ENCODE measurements at regions not wholly inside any gene's neighbourhood (a gene's known extent, or its start where the extent isn't known, plus 50 kb on each side); places are given as distances from the start of the nearest gene placed in this dataset.

DNA sequence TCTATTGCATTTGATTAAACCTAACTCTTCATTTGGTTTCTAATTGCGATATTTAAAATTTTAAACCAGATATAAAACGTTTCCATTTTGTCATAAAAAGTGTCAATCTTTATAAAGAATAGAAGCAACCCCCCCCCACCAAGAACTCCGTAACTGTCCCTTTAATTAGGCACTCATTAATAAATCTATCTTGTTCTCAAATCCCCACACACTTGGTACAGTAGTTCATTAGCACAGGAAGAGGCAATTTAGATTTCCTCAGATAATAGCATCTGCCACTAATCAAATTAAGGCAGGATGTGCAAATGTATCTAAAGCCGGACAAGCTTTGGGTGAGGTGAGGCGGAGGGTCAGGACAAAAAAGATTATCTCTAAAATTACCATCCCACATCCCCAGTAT is 1143.3 kb upstream of the AUTS2 start:
- TF ChIP-seq POLR2A (IDR thresholded peaks at IDR 0.05; ENCODE audit: low read depth): no peak
- no peak for TF ChIP-seq POLR2AphosphoS5 (IDR thresholded peaks at IDR 0.05)
- no peak for TF ChIP-seq EP300 (IDR thresholded peaks at IDR 0.05)
- TF ChIP-seq, protein P1, sequence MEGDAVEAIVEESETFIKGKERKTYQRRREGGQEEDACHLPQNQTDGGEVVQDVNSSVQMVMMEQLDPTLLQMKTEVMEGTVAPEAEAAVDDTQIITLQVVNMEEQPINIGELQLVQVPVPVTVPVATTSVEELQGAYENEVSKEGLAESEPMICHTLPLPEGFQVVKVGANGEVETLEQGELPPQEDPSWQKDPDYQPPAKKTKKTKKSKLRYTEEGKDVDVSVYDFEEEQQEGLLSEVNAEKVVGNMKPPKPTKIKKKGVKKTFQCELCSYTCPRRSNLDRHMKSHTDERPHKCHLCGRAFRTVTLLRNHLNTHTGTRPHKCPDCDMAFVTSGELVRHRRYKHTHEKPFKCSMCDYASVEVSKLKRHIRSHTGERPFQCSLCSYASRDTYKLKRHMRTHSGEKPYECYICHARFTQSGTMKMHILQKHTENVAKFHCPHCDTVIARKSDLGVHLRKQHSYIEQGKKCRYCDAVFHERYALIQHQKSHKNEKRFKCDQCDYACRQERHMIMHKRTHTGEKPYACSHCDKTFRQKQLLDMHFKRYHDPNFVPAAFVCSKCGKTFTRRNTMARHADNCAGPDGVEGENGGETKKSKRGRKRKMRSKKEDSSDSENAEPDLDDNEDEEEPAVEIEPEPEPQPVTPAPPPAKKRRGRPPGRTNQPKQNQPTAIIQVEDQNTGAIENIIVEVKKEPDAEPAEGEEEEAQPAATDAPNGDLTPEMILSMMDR (IDR thresholded peaks at IDR 0.05): no peak
- H3K9me3 ChIP-seq: no peaks in the 10 kb centered on the region
- WGBS: 80% methylated on average over 5 of the region's 5 CpGs
- H3K27ac ChIP-seq (replicated peaks in 1 of 4): no peak overlapping the region
- intact Hi-C loops (cut with DNase I): no loop called here
- no peaks in the 10 kb centered on the region for H3K27me3 ChIP-seq
- no peak for DNase-seq (ENCODE audit: extremely low spot score)
- H3K36me3 ChIP-seq: no peaks in the 10 kb centered on the region
- no peak overlapping the region for H3K4me3 ChIP-seq
- H3K4me1 ChIP-seq: no peaks in the 10 kb centered on the region

DNA sequence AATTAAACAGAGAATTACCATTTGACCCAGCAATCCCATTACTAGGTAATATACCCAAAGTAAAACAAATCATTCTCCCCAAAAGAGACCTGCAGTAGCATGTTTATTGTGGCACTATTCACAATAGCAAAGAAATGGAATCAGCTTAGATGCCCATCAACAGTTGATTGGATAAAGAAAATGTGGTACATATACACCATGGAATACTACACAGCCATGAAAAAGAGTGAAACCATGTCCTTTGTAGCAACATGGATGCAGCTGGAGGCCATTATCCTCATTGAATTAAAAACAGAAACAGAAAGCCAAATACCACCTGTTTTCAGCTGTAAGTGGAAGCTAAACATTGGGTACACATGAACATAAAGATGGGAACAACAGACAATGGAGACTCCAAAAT is 1141.8 kb upstream of the AUTS2 start:
- TF ChIP-seq, protein P1 (IDR thresholded peaks at IDR 0.05): no peak
- TF ChIP-seq EP300 (IDR thresholded peaks at IDR 0.05): no peak
- TF ChIP-seq POLR2AphosphoS5 (IDR thresholded peaks at IDR 0.05): no peak
- TF ChIP-seq POLR2A (IDR thresholded peaks at IDR 0.05; ENCODE audit: low read depth): no peak
- H3K27ac ChIP-seq (replicated peaks in 1 of 4): no peak overlapping the region
- no peak overlapping the region for H3K4me3 ChIP-seq
- H3K4me1 ChIP-seq: peaks cover 0 to 5% (median 1%) of the 10 kb centered on the region in 4 donors
- H3K27me3 ChIP-seq: no peaks in the 10 kb centered on the region
- DNase-seq (ENCODE audit: extremely low spot score): no peak
- no peaks in the 10 kb centered on the region for H3K36me3 ChIP-seq
- H3K9me3 ChIP-seq: no peaks in the 10 kb centered on the region
- intact Hi-C loops (cut with DNase I): no loop called here

- no peak overlapping the region for H3K4me3 ChIP-seq
- TF ChIP-seq POLR2A (IDR thresholded peaks at IDR 0.05; ENCODE audit: low read depth) (no peak), POLR2AphosphoS5 (IDR thresholded peaks at IDR 0.05) (no peak)
- TF ChIP-seq, protein P1 (IDR thresholded peaks at IDR 0.05): no peak
- intact Hi-C loops (cut with DNase I): no loop called here
- no peaks in the 10 kb centered on the region for H3K27me3 ChIP-seq
- no peak overlapping the region for H3K27ac ChIP-seq (replicated peaks in 1 of 4)
- DNase-seq (ENCODE audit: extremely low spot score): no peak
- no peaks in the 10 kb centered on the region for H3K36me3 ChIP-seq
- H3K9me3 ChIP-seq: no peaks in the 10 kb centered on the region
- WGBS: 90% methylated on average over 5 of the region's 5 CpGs
- peaks cover 0 to 7% (median 2%) of the 10 kb centered on the region in 4 donors for H3K4me1 ChIP-seq
Observed at GRCh38 chr7:68457481-68457880, 1140.8 kb upstream of the AUTS2 start.

GRCh38 chr7:68458010-68458908 is 1140.0 kb upstream of the AUTS2 start:
- WGBS: 48% methylated on average over 5 of the region's 5 CpGs
- TF ChIP-seq POLR2AphosphoS5 (IDR thresholded peaks at IDR 0.05): no peak
- TF ChIP-seq POLR2A (IDR thresholded peaks at IDR 0.05; ENCODE audit: low read depth): no peak
- Histone ChIP-seq H3K4me3 (no peak overlapping the region), H3K27ac (replicated peaks in 1 of 4) (no peak overlapping the region), H3K4me1 (peaks cover 0 to 7% (median 2%) of the 10 kb centered on the region in 4 donors), H3K9me3 (no peaks in the 10 kb centered on the region), H3K27me3 (no peaks in the 10 kb centered on the region), H3K36me3 (no peaks in the 10 kb centered on the region)
- no peak for DNase-seq (ENCODE audit: extremely low spot score)
- intact Hi-C loops (cut with DNase I): no loop called here

- no peaks in the 10 kb centered on the region for H3K27me3 ChIP-seq
- H3K27ac ChIP-seq (replicated peaks in 1 of 4): no peak overlapping the region
- no peak for TF ChIP-seq POLR2AphosphoS5 (IDR thresholded peaks at IDR 0.05)
- no peak for TF ChIP-seq POLR2A (IDR thresholded peaks at IDR 0.05; ENCODE audit: low read depth)
- TF ChIP-seq, protein P1 (IDR thresholded peaks at IDR 0.05): no peak
- no peak for TF ChIP-seq EP300 (IDR thresholded peaks at IDR 0.05)
- H3K9me3 ChIP-seq: no peaks in the 10 kb centered on the region
- WGBS: 29% methylated on average over 1 of the region's 2 CpGs
- H3K36me3 ChIP-seq: no peaks in the 10 kb centered on the region
- intact Hi-C loops (cut with DNase I): no loop called here
- H3K4me3 ChIP-seq: no peak overlapping the region
- H3K4me1 ChIP-seq: peaks cover 0 to 7% (median 2%) of the 10 kb centered on the region in 4 donors
- DNase-seq (ENCODE audit: extremely low spot score): no peak
Observed at GRCh38 chr7:68461430-68461829, 1136.8 kb upstream of the AUTS2 start.

All from esophagus muscularis mucosa (tissue), 4 donors.